ENCODE measurements at regions not wholly inside any gene's neighbourhood (a gene's known extent, or its start where the extent isn't known, plus 50 kb on each side); places are given as distances from the start of the nearest gene placed in this dataset.

GRCh38 chrX:123797543-123798447 lies 62.1 kb upstream of the XIAP start:
- TF ChIP-seq CTCF (IDR thresholded peaks at IDR 0.05): no peak
- TF ChIP-seq POLR2A (IDR thresholded peaks at IDR 0.05): no peak

All from uterus (tissue), 2 donors.